B cell (primary cell): ENCODE measurements at regions not wholly inside any gene's neighbourhood (a gene's known extent, or its start where the extent isn't known, plus 50 kb on each side); places are given as distances from the start of the nearest gene placed in this dataset.

Experiments used
- EZH2 ChIP-seq: IDR thresholded peaks from 2 replicates; pipeline ENCODE4 v1.6.1; 2012; ENCODE audit warnings: borderline replicate concordance, low read depth, mild to moderate bottlenecking, moderate library complexity, low read length; ENCODE audit not compliant: insufficient read depth, poor library complexity, severe bottlenecking
- TF ChIP-seq, protein P1 (sequence below): fragments of 200-600 bp; IDR thresholded peaks from one replicate; pipeline ENCODE4 v1.8.0; 2022; ENCODE audit warnings: antibody characterized with exemption, mild to moderate bottlenecking

DNA sequence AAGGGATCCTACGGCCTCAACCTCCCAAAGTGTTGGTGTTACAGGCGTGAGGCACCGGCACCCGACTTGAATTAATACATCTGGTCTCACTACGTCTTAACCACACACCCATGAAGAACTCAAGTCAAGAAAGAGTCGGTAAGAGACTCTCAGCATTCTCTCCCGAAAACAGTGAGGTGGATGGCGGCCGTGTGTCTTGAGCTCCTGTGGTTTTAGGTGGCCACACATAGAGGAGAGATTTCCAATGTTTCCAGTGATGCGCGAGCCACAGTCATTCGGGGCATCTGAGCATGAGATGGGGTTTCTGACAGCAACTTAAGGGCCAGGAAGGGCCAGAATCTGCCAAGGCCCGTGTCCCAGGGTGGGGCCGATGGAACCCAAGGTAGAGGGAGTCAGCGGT, 766.4 kb upstream of the DEFB115 start:
- no peak for TF ChIP-seq EZH2
- TF ChIP-seq, protein P1, sequence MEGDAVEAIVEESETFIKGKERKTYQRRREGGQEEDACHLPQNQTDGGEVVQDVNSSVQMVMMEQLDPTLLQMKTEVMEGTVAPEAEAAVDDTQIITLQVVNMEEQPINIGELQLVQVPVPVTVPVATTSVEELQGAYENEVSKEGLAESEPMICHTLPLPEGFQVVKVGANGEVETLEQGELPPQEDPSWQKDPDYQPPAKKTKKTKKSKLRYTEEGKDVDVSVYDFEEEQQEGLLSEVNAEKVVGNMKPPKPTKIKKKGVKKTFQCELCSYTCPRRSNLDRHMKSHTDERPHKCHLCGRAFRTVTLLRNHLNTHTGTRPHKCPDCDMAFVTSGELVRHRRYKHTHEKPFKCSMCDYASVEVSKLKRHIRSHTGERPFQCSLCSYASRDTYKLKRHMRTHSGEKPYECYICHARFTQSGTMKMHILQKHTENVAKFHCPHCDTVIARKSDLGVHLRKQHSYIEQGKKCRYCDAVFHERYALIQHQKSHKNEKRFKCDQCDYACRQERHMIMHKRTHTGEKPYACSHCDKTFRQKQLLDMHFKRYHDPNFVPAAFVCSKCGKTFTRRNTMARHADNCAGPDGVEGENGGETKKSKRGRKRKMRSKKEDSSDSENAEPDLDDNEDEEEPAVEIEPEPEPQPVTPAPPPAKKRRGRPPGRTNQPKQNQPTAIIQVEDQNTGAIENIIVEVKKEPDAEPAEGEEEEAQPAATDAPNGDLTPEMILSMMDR = no peak
